ENCODE measurements at regions not wholly inside any gene's neighbourhood (a gene's known extent, or its start where the extent isn't known, plus 50 kb on each side); places are given as distances from the start of the nearest gene placed in this dataset.

DNA sequence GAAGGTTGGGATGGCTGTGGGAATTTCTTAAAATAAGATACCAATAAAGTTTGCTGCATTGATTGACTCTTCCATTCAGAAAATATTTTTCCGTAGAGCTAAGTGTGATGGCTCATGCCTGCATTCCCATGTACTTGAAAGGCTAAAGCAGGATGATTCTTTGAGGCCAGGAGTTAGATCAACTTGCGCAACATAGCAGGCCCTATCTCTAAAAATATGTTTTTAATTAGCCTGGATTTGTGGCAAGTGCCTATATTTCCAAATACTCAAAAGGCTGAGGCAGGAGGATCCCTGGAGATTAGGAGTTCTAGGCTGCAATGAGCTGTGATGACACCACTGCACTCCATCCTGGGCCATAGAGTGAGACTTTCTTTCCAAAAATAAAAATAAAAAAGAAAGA, 431.2 kb upstream of the PTCHD4 start:
- TF ChIP-seq, protein P1, sequence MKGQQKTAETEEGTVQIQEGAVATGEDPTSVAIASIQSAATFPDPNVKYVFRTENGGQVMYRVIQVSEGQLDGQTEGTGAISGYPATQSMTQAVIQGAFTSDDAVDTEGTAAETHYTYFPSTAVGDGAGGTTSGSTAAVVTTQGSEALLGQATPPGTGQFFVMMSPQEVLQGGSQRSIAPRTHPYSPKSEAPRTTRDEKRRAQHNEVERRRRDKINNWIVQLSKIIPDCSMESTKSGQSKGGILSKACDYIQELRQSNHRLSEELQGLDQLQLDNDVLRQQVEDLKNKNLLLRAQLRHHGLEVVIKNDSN (IDR thresholded peaks at IDR 0.05): no peak
- TF ChIP-seq TEAD4 (IDR thresholded peaks at IDR 0.05) (no peak), CREB1 (IDR thresholded peaks at IDR 0.05; ENCODE audit: low read depth) (no peak), TAF1 (IDR thresholded peaks at IDR 0.05; ENCODE audit: low read depth) (no peak), ZBTB7A (IDR thresholded peaks at IDR 0.05; ENCODE audit: low read depth) (no peak), CEBPB (IDR thresholded peaks at IDR 0.05) (no peak)

DNA sequence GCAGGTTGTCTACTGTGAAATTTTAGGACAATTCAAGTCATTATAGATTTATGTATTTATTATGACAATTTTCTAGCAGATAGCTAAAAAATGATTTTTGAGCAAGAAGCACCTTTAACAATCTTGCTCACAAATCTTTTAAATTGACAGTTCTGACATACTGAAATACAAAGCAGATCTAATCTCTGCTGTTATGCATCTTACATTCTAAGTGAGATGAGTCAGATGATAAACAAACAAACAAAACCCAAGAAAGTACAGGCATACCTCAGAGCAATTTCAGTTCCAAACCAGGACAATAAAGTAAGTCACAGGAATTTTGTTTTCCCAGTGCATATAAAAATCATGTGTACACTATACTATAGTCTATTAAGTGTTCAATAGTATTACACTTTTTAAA, 430.7 kb upstream of the PTCHD4 start:
- TF ChIP-seq YY1 (IDR thresholded peaks at IDR 0.05; ENCODE audit: low read depth) (no peak), EP300 (IDR thresholded peaks at IDR 0.05; ENCODE audit: borderline replicate concordance) (no peak), TAF1 (IDR thresholded peaks at IDR 0.05; ENCODE audit: low read depth) (no peak), FOXM1 (IDR thresholded peaks at IDR 0.05; ENCODE audit: borderline replicate concordance, low read depth) (no peak), CEBPB (IDR thresholded peaks at IDR 0.05) (no peak), CREB1 (IDR thresholded peaks at IDR 0.05; ENCODE audit: low read depth) (no peak), EGR1 (IDR thresholded peaks at IDR 0.05) (no peak), RAD21 (IDR thresholded peaks at IDR 0.05; ENCODE audit: low read depth) (no peak), NFIC (IDR thresholded peaks at IDR 0.05) (no peak), TCF12 (IDR thresholded peaks at IDR 0.05; ENCODE audit: low read depth) (no peak), TEAD4 (IDR thresholded peaks at IDR 0.05) (no peak), ZBTB7A (IDR thresholded peaks at IDR 0.05; ENCODE audit: low read depth) (no peak)
- TF ChIP-seq, protein P2, sequence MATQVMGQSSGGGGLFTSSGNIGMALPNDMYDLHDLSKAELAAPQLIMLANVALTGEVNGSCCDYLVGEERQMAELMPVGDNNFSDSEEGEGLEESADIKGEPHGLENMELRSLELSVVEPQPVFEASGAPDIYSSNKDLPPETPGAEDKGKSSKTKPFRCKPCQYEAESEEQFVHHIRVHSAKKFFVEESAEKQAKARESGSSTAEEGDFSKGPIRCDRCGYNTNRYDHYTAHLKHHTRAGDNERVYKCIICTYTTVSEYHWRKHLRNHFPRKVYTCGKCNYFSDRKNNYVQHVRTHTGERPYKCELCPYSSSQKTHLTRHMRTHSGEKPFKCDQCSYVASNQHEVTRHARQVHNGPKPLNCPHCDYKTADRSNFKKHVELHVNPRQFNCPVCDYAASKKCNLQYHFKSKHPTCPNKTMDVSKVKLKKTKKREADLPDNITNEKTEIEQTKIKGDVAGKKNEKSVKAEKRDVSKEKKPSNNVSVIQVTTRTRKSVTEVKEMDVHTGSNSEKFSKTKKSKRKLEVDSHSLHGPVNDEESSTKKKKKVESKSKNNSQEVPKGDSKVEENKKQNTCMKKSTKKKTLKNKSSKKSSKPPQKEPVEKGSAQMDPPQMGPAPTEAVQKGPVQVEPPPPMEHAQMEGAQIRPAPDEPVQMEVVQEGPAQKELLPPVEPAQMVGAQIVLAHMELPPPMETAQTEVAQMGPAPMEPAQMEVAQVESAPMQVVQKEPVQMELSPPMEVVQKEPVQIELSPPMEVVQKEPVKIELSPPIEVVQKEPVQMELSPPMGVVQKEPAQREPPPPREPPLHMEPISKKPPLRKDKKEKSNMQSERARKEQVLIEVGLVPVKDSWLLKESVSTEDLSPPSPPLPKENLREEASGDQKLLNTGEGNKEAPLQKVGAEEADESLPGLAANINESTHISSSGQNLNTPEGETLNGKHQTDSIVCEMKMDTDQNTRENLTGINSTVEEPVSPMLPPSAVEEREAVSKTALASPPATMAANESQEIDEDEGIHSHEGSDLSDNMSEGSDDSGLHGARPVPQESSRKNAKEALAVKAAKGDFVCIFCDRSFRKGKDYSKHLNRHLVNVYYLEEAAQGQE (IDR thresholded peaks at IDR 0.05; ENCODE audit: low read depth): no peak
- TF ChIP-seq, protein P1 (IDR thresholded peaks at IDR 0.05): no peak
- TF ChIP-seq, protein P3, sequence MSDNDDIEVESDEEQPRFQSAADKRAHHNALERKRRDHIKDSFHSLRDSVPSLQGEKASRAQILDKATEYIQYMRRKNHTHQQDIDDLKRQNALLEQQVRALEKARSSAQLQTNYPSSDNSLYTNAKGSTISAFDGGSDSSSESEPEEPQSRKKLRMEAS (IDR thresholded peaks at IDR 0.05): no peak

DNA sequence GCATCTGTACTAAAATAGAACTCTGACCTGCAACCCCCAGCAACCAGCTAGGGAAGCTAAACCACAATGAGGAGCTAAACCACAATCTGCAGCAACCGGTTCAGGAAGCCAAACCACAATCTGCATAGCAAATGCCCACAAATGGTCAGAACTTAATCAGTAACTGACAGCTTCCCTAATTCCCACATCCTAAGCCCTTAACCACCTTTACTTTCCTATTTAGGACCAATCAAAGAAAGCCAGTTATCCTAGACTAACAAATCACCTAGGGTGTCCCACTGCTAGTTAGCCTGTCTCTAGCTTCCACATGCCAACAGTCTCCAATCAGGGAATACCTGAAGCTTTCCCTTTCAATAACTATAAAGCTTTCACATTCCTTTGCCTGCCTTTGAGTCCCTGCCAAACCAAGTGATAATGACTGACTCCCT, 424.6 kb upstream of the PTCHD4 start:
- TF ChIP-seq EP300 (IDR thresholded peaks at IDR 0.05; ENCODE audit: borderline replicate concordance): no peak
- TF ChIP-seq NFIC (IDR thresholded peaks at IDR 0.05): no peak
- TF ChIP-seq CEBPB (IDR thresholded peaks at IDR 0.05): no peak
- TF ChIP-seq, protein P2 (IDR thresholded peaks at IDR 0.05; ENCODE audit: low read depth): no peak
- TF ChIP-seq, protein P1 (IDR thresholded peaks at IDR 0.05): no peak
- no peak for TF ChIP-seq ZBTB7A (IDR thresholded peaks at IDR 0.05; ENCODE audit: low read depth)
- no peak for TF ChIP-seq TAF1 (IDR thresholded peaks at IDR 0.05; ENCODE audit: low read depth)
- no peak for TF ChIP-seq YY1 (IDR thresholded peaks at IDR 0.05; ENCODE audit: low read depth)
- TF ChIP-seq RAD21 (IDR thresholded peaks at IDR 0.05; ENCODE audit: low read depth): no peak
- no peak for TF ChIP-seq TEAD4 (IDR thresholded peaks at IDR 0.05)
- no peak for TF ChIP-seq TCF12 (IDR thresholded peaks at IDR 0.05; ENCODE audit: low read depth)
- no peak for TF ChIP-seq EGR1 (IDR thresholded peaks at IDR 0.05)
- TF ChIP-seq, protein P3 (IDR thresholded peaks at IDR 0.05): no peak
- no peak for TF ChIP-seq CREB1 (IDR thresholded peaks at IDR 0.05; ENCODE audit: low read depth)
- TF ChIP-seq FOXM1 (IDR thresholded peaks at IDR 0.05; ENCODE audit: borderline replicate concordance, low read depth): no peak

DNA sequence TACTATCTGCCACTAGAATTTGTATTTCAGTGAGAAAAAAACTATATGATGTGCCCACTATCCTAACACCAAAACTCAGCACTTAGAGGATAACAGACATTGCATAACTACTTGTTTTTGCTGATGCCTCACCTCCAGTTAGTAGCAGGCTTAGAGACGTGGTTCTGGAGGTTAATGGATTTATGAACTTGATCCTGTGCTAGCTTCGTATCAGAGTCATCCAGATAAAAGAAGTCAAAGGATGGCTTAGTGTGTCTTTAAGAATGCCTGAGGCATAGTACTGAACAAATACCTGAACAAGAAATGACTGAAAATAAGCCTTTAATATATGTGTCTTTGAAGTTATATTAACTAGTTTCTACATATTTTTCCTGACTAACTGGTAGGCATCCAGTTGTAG, 414.9 kb upstream of the PTCHD4 start:
- TF ChIP-seq EP300 (IDR thresholded peaks at IDR 0.05; ENCODE audit: borderline replicate concordance) (no peak), YY1 (IDR thresholded peaks at IDR 0.05; ENCODE audit: low read depth) (no peak), FOXM1 (IDR thresholded peaks at IDR 0.05; ENCODE audit: borderline replicate concordance, low read depth) (no peak), ZBTB7A (IDR thresholded peaks at IDR 0.05; ENCODE audit: low read depth) (no peak), TAF1 (IDR thresholded peaks at IDR 0.05; ENCODE audit: low read depth) (no peak), TCF12 (IDR thresholded peaks at IDR 0.05; ENCODE audit: low read depth) (no peak), RAD21 (IDR thresholded peaks at IDR 0.05; ENCODE audit: low read depth) (no peak), EGR1 (IDR thresholded peaks at IDR 0.05) (no peak), CREB1 (IDR thresholded peaks at IDR 0.05; ENCODE audit: low read depth) (no peak), CEBPB (IDR thresholded peaks at IDR 0.05) (no peak), NFIC (IDR thresholded peaks at IDR 0.05) (no peak), TEAD4 (IDR thresholded peaks at IDR 0.05) (no peak)
- TF ChIP-seq, protein P1 (IDR thresholded peaks at IDR 0.05): no peak
- TF ChIP-seq, protein P3 (IDR thresholded peaks at IDR 0.05): no peak
- TF ChIP-seq, protein P2 (IDR thresholded peaks at IDR 0.05; ENCODE audit: low read depth): no peak

Measured in Ishikawa (cell line).